Transverse colon (tissue), 4 donors: ENCODE measurements at regions not wholly inside any gene's neighbourhood (a gene's known extent, or its start where the extent isn't known, plus 50 kb on each side); places are given as distances from the start of the nearest gene placed in this dataset.

Source experiments
- DNase-seq: peaks from one replicate; pipeline ENCODE4 v3.0.0-alpha.2; 2019
- H3K27ac ChIP-seq, 4 donors: fragments of 200-600 bp; sonication (generic); 2 replicates each; pipeline ENCODE4 v1.5.1; 2016 to 2018; ENCODE audit warnings: inconsistent platforms in 4 of 4
- H3K27me3 ChIP-seq: fragments of 200-600 bp; sonication (generic); 2 replicates; pipeline ENCODE4 v1.5.1; 2017; ENCODE audit warnings: inconsistent platforms
- H3K36me3 ChIP-seq, 4 donors: fragments of 200-600 bp; sonication (generic); 2 replicates each; pipeline ENCODE4 v1.5.1; 2017 to 2019; ENCODE audit warnings: inconsistent platforms in 4 of 4
- H3K4me1 ChIP-seq, 4 donors: fragments of 200-600 bp; sonication (generic); 2 replicates each; pipeline ENCODE4 v1.5.1; 2017 to 2020; ENCODE audit warnings: inconsistent platforms in 4 of 4
- H3K4me3 ChIP-seq, 4 donors: fragments of 200-600 bp; sonication (generic); 1 replicate in 1 of 4; 2 replicates in 3 of 4; pipeline versions ENCODE4 v1.5.1 to v1.6.1; 2017 to 2019; ENCODE audit warnings: inconsistent platforms in 4 of 4
- H3K9me3 ChIP-seq, 2 donors: fragments of 200-600 bp; sonication (generic); 2 replicates each; pipeline ENCODE4 v1.5.1; 2017 to 2019; ENCODE audit warnings: inconsistent platforms in 2 of 2
- CTCF ChIP-seq, 5 experiments: fragments of 200-600 bp in 3 of 5; fragments of 450-650 bp in 2 of 5; sonication (generic) in 3 of 5; IDR thresholded peaks; 1 replicate in 2 of 5; 2 replicates in 3 of 5; pipeline ENCODE4 v1.5.1; 2016 to 2017; ENCODE audit warnings: antibody characterized with exemption in 5 of 5, inconsistent platforms in 3 of 5, mild to moderate bottlenecking in 2 of 5, moderate library complexity in 1 of 5
- EP300 ChIP-seq: sonication (generic); formaldehyde crosslinking; IDR thresholded peaks from one replicate; pipeline ENCODE4 v1.6.1; 2017; ENCODE audit warnings: antibody characterized with exemption, low read depth
- POLR2A ChIP-seq: fragments of 450-650 bp; IDR thresholded peaks from one replicate; pipeline ENCODE4 v1.6.1; 2016; ENCODE audit warnings: antibody characterized with exemption, mild to moderate bottlenecking, moderate library complexity
- POLR2AphosphoS5 ChIP-seq, 3 donors: sonication (generic); formaldehyde crosslinking; IDR thresholded peaks; one replicate each; pipeline ENCODE4 v1.6.1; 2016; ENCODE audit warnings: antibody characterized with exemption in 3 of 3
- WGBS, 2 donors: methylation state at CpG; one replicate each; pipeline ENCODE4 v1.1.5; 2018; ENCODE audit warnings: low coverage in 1 of 2; 5-methylcytosine and 5-hydroxymethylcytosine counted together
- in situ Hi-C, 4 donors: fragments of 200-750 bp; cut with MboI; loops; one replicate each; pipeline versions ENCODE4 v1.15.0 to v1.15.1; 2017; ENCODE audit warnings: low sequenced_read_pairs in 3 of 4, low pct_ligation_motif_present in 1 of 4, low pct_unique_long_range_greater_than_20kb in 1 of 4
- intact Hi-C: fragments of 100-400 bp; cut with DNase I; formaldehyde crosslinking; loops from one replicate; pipeline ENCODE4 v1.15.1; 2023; ENCODE audit warnings: low total_unique reads

GRCh38 chr1:239516579-239516978 lies 130.2 kb downstream of the CHRM3 start:
- in situ Hi-C loops: no loop called here
- Histone ChIP-seq H3K9me3 (no peaks in the 10 kb centered on the region), H3K36me3 (no peaks in the 10 kb centered on the region), H3K4me1 (no peaks in the 10 kb centered on the region), H3K27ac (no peak overlapping the region), H3K27me3 (no peaks in the 10 kb centered on the region), H3K4me3 (no peak overlapping the region)
- TF ChIP-seq CTCF (IDR thresholded peaks at IDR 0.05): no peak
- TF ChIP-seq POLR2AphosphoS5 (IDR thresholded peaks at IDR 0.05): no peak
- no peak for TF ChIP-seq POLR2A
- no peak for TF ChIP-seq EP300
- 86 to 87% methylated on average over 1 to 9 of the region's 9 CpGs for WGBS, 2 donors
- intact Hi-C loops: no loop called here
- DNase-seq: no peak

- intact Hi-C loops: no loop called here
- DNase-seq: no peak
- Histone ChIP-seq H3K4me1 (no peaks in the 10 kb centered on the region), H3K27me3 (no peaks in the 10 kb centered on the region), H3K36me3 (no peaks in the 10 kb centered on the region), H3K9me3 (no peaks in the 10 kb centered on the region), H3K27ac (no peak overlapping the region), H3K4me3 (no peak overlapping the region)
- in situ Hi-C loops: no loop called here
- no peak for TF ChIP-seq POLR2A
- TF ChIP-seq CTCF (IDR thresholded peaks at IDR 0.05): no peak
- no peak for TF ChIP-seq POLR2AphosphoS5 (IDR thresholded peaks at IDR 0.05)
- no peak for TF ChIP-seq EP300
- WGBS, 2 donors: 77 to 83% methylated on average over 4 of the region's 4 CpGs
These were observed 140.0 kb downstream of the CHRM3 start for GRCh38 chr1:239526391-239526790.

- Histone ChIP-seq H3K27me3 (no peaks in the 10 kb centered on the region), H3K4me1 (no peaks in the 10 kb centered on the region), H3K9me3 (no peaks in the 10 kb centered on the region), H3K36me3 (no peaks in the 10 kb centered on the region), H3K27ac (no peak overlapping the region), H3K4me3 (no peak overlapping the region)
- intact Hi-C loops (no loop called here), in situ Hi-C loops (no loop called here)
- DNase-seq: no peak
- 73 to 83% methylated on average over 3 of the region's 3 CpGs for WGBS, 2 donors
- TF ChIP-seq POLR2AphosphoS5 (IDR thresholded peaks at IDR 0.05) (no peak), POLR2A (no peak), CTCF (IDR thresholded peaks at IDR 0.05) (no peak), EP300 (no peak)
These were observed 140.8 kb downstream of the CHRM3 start for GRCh38 chr1:239527051-239527693.

GRCh38 chr1:239536165-239536849 lies 149.9 kb downstream of the CHRM3 start:
- in situ Hi-C loops: no loop called here
- TF ChIP-seq CTCF (IDR thresholded peaks at IDR 0.05) (no peak), POLR2A (no peak), EP300 (no peak), POLR2AphosphoS5 (IDR thresholded peaks at IDR 0.05) (no peak)
- peak overlapping the region in 1 of 4 donors; percentile 2 for H3K27ac ChIP-seq
- no peak for DNase-seq
- no peak overlapping the region for H3K4me3 ChIP-seq
- WGBS, 2 donors: 30 to 56% methylated on average over 4 to 5 of the region's 5 CpGs
- intact Hi-C loops: no loop called here
- H3K9me3 ChIP-seq: no peaks in the 10 kb centered on the region
- H3K4me1 ChIP-seq: peaks cover 0 to 17% (median 6%) of the 10 kb centered on the region in 4 donors
- H3K36me3 ChIP-seq: no peaks in the 10 kb centered on the region
- H3K27me3 ChIP-seq: no peaks in the 10 kb centered on the region
